T47D (cell line): ENCODE measurements at regions not wholly inside any gene's neighbourhood (a gene's known extent, or its start where the extent isn't known, plus 50 kb on each side); places are given as distances from the start of the nearest gene placed in this dataset.

Experiments used
- DNase-seq, 2 experiments: peaks; one replicate each; pipeline versions ENCODE4 v3.0.0 to v3.0.0-alpha.2; 2011 to 2012; ENCODE audit warnings: low read depth in 1 of 2, low spot score in 1 of 2
- JUND ChIP-seq: IDR thresholded peaks from 2 replicates; pipeline ENCODE4 v1.6.1; 2012; ENCODE audit warnings: low read depth
- in situ Hi-C: cut with HindIII; loops from 2 replicates; pipeline ENCODE4 v1.10.0; 2016; ENCODE audit warnings: low sequenced_read_pairs, low pct_unique_long_range_greater_than_20kb

DNA sequence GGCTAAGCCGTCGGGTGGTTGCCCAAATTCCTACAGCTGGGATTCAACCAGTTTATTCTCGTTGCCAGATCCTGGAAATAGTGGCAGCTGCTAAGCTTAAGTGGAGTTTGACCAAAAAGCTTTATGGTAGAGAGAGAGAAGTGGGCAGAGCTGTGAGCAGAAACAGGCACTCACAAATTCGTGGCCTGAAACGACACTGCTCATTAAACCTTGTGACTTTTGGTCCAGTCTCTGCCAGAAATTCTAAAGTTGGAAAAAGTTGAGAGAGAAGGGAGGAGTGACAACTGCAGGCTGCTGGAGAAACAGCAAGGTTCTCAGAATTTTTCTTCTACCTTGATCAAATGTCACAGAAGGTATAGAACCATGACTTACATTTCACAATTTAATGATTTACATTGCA, 131.5 kb downstream of the MTX3 start:
- TF ChIP-seq JUND, result no peak
- in situ Hi-C loops, result no loop called here
- no peak for DNase-seq

DNA sequence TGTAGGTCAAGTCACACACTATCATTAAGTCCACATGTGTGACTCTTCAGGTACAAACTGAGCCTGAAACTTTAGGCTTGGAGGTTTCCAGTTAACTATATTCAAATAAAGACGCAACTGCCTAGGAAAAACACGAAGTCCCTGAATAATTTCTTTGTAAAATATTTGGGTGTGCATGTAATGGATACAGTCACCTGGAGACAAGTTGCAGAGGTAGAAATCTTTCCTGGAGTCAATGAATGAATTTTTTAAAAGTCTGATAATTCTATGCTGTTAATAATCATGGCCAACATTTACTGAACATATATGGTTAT, 132.7 kb downstream of the MTX3 start:
- no peak for TF ChIP-seq JUND
- in situ Hi-C loops, result no loop called here
- no peak for DNase-seq

DNA sequence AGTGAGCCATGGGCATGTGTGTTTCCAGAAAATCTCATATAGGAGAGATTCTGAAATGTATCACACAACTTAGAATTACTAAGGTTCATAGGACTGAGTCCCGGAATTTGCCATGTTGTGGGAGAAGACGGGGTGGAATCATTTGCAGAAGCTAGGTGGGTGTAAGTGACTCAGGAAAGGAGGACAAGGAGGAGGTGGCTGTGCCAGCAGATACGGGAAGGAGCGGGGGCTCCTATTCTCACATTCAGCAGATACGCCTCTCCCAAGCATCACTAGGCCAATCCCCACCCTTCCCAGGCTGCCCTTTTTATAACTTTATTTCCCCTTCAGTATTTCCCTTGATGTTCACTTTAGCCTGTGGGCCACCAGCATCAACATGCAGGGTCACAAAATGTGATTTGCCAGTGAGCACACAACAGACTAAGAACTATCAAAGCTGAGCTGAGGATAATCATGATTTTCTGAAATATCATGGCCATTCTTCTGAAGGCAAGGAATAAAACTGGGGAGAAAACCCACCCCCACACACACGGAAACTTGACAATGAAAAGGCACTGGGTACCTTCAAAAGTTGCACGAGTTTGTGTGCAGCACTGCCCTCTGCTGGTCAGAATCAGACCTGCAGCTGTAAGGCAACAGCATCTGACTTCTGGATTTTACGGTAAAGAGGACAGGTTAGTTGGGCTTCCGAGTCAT, 133.2 kb downstream of the MTX3 start:
- DNase-seq, result peak; percentile 21 to 75
- TF ChIP-seq JUND, result no peak
- in situ Hi-C loops, result no loop called here

DNA sequence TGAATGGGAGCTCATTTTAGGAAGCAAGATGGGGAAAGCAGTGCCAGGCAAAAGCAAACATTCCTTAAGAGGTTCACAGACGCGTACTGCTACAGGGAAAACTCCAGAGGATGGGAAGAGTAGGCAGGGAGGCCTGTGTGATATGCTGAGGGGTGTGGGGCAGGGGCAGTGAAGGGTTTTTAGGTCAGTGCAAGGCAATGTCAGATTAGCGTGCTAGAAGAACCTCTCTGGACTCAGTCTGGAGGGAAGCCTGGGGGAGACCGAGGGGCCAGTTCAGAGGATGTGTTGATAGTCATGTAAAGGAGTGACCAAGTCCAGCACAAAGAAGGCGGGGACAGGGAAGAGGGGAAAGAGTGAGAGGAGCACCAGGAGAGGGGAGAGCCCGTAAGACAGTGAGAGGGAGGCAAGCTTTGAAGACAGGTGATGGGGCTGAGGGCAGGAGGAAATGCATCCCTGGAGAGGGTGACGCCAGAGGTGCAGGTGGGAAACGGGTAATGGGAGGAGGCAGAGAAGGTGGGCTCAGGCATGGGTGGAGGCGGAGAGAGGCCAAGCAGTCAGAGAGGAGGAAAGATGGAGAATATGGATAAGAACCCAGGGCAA, 134.5 kb downstream of the MTX3 start:
- DNase-seq, result no peak
- TF ChIP-seq JUND, result no peak
- in situ Hi-C loops, result no loop called here

DNA sequence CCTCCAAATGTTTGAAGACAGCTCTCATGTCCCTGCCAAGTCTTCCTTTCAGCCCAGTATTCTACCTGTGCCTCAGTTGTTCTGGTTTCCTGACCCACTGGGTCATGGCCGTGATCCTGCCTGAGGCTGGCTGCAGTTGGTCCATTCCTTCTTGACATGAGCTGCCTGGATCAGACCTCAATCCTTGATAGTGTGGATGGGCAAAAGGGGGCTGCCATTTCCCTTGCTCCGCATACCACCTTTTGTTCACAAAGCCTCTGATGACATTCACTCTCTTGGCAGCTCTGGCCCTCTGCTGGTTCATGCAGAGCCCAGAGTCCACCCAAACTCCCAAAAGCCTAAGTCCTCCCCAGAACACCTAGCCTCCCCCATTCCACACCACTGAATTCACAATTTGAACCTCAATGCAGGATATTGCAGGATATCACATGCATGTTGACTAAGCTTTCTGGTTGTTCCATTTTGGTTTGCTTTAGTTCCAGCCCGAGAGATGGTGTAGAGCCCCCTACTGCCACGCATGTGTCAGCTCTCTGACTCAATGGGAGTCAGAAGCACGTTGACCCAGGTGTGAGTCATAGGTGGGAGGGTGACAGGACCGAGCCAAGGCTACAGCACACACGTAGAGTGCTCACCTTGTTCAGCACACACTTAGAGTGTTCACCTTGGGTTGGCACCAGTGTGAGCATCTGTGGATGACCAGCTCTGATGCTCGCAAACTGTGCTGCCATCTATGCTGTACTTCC, 137.2 kb downstream of the MTX3 start:
- no peak for TF ChIP-seq JUND
- in situ Hi-C loops, result no loop called here
- DNase-seq, result no peak

DNA sequence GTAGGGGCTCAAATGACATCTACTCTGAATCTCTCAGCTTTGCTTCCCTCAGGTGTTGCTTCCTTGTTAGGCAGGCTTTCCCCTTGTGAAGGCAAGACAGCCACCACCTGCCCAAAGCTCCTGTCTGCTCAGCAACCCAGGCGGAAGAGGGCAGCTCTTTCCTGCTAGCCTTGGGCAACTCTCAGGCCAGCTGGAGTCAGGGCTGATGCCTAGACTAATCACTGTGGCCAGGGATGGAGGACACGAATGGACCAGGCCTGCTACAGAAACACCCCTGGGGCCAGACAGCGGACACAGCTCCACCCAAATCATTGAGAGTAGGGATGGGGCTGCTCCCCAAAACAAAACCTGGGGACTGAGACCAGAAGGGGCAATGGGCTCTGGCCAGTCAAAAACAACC, 138.0 kb downstream of the MTX3 start:
- in situ Hi-C loops, result no loop called here
- no peak for DNase-seq
- TF ChIP-seq JUND, result no peak

DNA sequence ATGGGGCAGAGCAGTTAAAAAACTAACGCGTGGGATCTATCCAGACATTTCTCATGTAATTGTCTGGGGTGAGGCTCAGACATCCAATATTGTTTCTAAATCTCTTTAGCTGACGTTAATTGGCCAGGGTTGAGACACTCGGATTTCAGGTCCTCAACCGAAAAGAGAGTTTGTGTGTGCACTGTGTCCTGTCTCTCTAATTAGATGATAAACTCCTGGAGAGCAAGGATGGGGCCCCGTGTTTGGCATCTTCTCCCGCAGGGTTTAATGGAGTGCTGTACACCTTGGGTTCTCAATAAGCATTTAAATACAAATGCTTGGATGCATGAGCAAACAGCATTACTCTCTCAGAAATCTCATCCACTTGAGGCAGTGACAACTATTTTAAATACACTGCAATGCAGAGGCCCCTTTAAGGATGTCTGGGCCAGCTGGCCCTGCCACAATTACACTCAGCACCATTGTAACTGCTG, 139.6 kb downstream of the MTX3 start:
- in situ Hi-C loops, result no loop called here
- no peak for TF ChIP-seq JUND
- no peak for DNase-seq

DNA sequence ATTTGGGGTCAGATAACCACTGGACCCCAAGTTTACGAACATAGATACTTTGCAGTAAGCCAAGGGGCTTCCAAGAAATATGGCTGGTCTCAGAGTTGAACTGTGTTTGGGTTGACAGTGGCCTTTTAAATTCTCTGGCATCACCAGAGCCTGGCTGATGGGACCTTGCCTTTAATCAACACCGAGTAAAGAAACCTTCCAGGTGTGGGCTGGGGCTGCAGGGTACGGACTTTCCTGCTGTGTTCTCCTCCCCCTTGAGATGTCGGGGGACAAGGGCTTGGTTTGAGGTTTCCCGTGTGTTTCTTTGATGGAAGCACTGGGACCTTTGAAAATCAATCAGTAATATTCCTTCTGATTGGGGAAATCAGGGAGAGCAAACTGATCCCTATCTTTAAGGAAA, 140.1 kb downstream of the MTX3 start:
- no peak for DNase-seq
- no peak for TF ChIP-seq JUND
- in situ Hi-C loops, result no loop called here

DNA sequence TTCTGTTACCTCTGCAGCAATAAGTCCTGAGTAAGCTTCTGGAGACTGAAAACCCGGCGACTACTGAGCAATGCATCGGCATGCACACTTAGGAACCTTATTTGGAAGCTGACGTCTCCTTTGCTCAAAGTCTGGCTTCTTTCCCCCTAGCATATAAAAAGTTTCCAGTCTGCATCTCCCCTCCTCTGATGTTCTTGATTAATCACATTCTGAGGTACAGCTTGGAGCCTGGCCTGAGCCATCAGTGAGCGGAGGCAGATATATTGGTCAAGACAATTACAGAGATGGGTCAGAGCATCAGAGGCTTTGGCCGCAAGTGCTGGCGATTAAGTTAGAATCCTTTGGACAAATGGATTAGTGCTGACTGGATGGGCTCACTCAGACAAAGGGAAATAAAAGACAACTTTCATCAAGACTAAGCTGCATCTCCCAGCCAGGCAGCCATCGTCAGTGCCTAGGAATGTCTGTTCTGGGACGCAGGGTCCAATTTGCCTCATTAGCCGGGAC, 140.7 kb downstream of the MTX3 start:
- DNase-seq, result no peak
- in situ Hi-C loops, result no loop called here
- TF ChIP-seq JUND, result no peak

DNA sequence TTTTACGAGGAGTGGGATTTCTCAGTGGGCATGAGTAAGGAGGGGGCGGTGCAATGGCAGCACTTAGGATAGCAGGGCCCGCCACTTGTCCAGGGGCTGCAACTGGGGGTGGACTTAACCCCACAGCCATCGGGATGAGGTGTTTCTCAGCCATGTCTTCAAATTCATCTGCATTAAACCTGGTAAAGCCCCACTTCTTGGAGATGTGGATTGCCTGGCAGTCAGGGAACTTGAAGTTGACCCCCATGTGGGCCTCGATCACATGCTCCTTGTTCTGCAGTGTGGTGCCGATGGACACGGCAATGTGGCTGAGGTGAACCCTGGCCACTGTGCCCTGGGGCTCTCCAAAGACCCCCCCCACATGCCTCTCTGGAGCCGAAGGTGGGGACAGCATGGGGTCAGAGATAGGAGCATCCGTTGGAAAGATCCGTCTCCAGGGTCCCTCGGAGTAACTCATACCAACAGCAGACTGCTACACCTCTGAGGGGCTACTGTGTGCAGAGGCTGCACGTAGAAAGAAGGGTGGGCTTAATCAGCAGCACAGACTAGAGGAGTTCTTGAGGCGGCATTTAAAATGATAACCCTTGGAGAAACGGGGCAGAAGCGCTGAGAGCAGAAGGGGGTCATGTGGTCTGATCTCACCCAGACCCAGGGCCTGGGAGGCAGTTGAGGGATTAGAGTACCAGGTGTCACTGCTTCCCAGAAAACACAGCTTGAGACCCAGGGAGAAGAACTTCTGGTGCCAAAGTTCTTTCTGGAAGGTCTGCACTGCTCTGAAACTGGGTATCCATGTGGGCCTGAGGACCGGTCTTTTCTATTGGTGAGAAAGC, 141.4 kb downstream of the MTX3 start:
- no peak for TF ChIP-seq JUND
- no peak for DNase-seq
- in situ Hi-C loops, result no loop called here
